HEK293 (cell line): ENCODE measurements at regions not wholly inside any gene's neighbourhood (a gene's known extent, or its start where the extent isn't known, plus 50 kb on each side); places are given as distances from the start of the nearest gene placed in this dataset.

Experiments used
- CTCF ChIA-PET: fragments of 350-600 bp; formaldehyde crosslinking; extraction: SDS; loops from one replicate; lab custom pipeline; 2021; ENCODE audit warnings: antibody characterized with exemption; lab: Yijun Ruan, JAX
- POLR2A ChIA-PET: fragments of 300-600 bp; formaldehyde crosslinking; extraction: SDS; loops from one replicate; lab custom pipeline; 2020; ENCODE audit warnings: antibody characterized with exemption, inconsistent platforms; lab: Yijun Ruan, JAX
- H3K27ac ChIP-seq: fragments of 200-500 bp; sonication (Bioruptor generic); 2 replicates; pipeline ENCODE4 v1.5.1; 2014; ENCODE audit warnings: low read depth, low read length, control low read depth, inconsistent platforms; ENCODE audit errors: extremely low read depth
- H3K36me3 ChIP-seq, 2 experiments: fragments of 200-500 bp in 1 of 2; sonication (Bioruptor generic) in 1 of 2; 1 replicate in 1 of 2; 2 replicates in 1 of 2; pipeline ENCODE4 v1.5.1; 2014 to 2017; ENCODE audit warnings: inconsistent platforms in 2 of 2, low read length in 2 of 2; ENCODE audit not compliant: control insufficient read depth in 2 of 2, insufficient read depth in 1 of 2
- H3K4me1 ChIP-seq: fragments of 200-500 bp; sonication (Bioruptor generic); 2 replicates; pipeline ENCODE4 v1.5.1; 2014; ENCODE audit warnings: mild to moderate bottlenecking, low read length, inconsistent platforms; ENCODE audit not compliant: control insufficient read depth, insufficient read depth
- H3K4me3 ChIP-seq: 2 replicates; pipeline ENCODE4 v1.5.1; 2011; ENCODE audit warnings: low read depth, mild to moderate bottlenecking, control low read depth, low read length, moderate library complexity
- H3K9me3 ChIP-seq: fragments of 200-500 bp; sonication (Bioruptor generic); 2 replicates; pipeline ENCODE4 v1.5.1; 2014; ENCODE audit warnings: low read depth, low read length, inconsistent platforms; ENCODE audit not compliant: control insufficient read depth, insufficient read depth
- AEBP2 ChIP-seq: fragments of 450-650 bp; formaldehyde crosslinking; IDR thresholded peaks from 2 replicates; pipeline ENCODE4 v1.5.1; 2016; ENCODE audit warnings: missing biosample characterization, missing genetic modification characterization, borderline replicate concordance
- ATF2 ChIP-seq: fragments of 450-650 bp; formaldehyde crosslinking; IDR thresholded peaks from 2 replicates; pipeline ENCODE4 v1.5.1; 2016; ENCODE audit warnings: missing biosample characterization, missing genetic modification characterization, low read depth
- HOXD13 ChIP-seq: sonication (generic); formaldehyde crosslinking; IDR thresholded peaks from 2 replicates; pipeline ENCODE4 v1.8.0; 2022; ENCODE audit warnings: missing genetic modification reagents, borderline replicate concordance
- IKZF3 ChIP-seq: fragments of 450-650 bp; IDR thresholded peaks from 2 replicates; pipeline ENCODE4 v1.5.0; 2018; ENCODE audit warnings: missing biosample characterization, mild to moderate bottlenecking, missing genetic modification characterization, moderate library complexity
- SALL2 ChIP-seq: fragments of 450-650 bp; formaldehyde crosslinking; IDR thresholded peaks from 2 replicates; pipeline ENCODE4 v1.5.0; 2017; ENCODE audit warnings: missing biosample characterization, mild to moderate bottlenecking, missing genetic modification characterization, borderline replicate concordance
- SP3 ChIP-seq: fragments of 450-650 bp; formaldehyde crosslinking; IDR thresholded peaks from 2 replicates; pipeline ENCODE4 v1.5.1; 2016; ENCODE audit warnings: missing biosample characterization, missing genetic modification characterization
- SP7 ChIP-seq: fragments of 450-650 bp; formaldehyde crosslinking; IDR thresholded peaks from 2 replicates; pipeline ENCODE4 v1.5.1; 2016; ENCODE audit warnings: missing biosample characterization, missing genetic modification characterization
- TRIM28 ChIP-seq: IDR thresholded peaks from 2 replicates; pipeline ENCODE4 v1.6.1; 2011; ENCODE audit warnings: low read length, control low read depth, borderline replicate concordance
- YY1 ChIP-seq: fragments of 450-650 bp; formaldehyde crosslinking; IDR thresholded peaks from 2 replicates; pipeline ENCODE4 v1.5.1; 2018; ENCODE audit warnings: missing biosample characterization, missing genetic modification characterization
- ZBTB44 ChIP-seq: fragments of 450-650 bp; IDR thresholded peaks from 2 replicates; pipeline ENCODE4 v1.5.1; 2018; ENCODE audit warnings: missing biosample characterization, mild to moderate bottlenecking, missing genetic modification characterization
- ZFP37 ChIP-seq: fragments of 450-650 bp; formaldehyde crosslinking; IDR thresholded peaks from 2 replicates; pipeline ENCODE4 v1.5.1; 2016; ENCODE audit warnings: missing biosample characterization, missing genetic modification characterization
- ZNF10 ChIP-seq: fragments of 450-650 bp; formaldehyde crosslinking; IDR thresholded peaks from 2 replicates; pipeline ENCODE4 v1.5.1; 2017; ENCODE audit warnings: missing biosample characterization, missing genetic modification characterization
- ZNF121 ChIP-seq: fragments of 450-650 bp; formaldehyde crosslinking; IDR thresholded peaks from 2 replicates; pipeline ENCODE4 v1.5.1; 2016; ENCODE audit warnings: missing biosample characterization, missing genetic modification characterization
- ZNF266 ChIP-seq: fragments of 450-650 bp; formaldehyde crosslinking; IDR thresholded peaks from 2 replicates; pipeline ENCODE4 v1.5.1; 2016; ENCODE audit warnings: missing biosample characterization, missing genetic modification characterization, low read depth
- ZNF488 ChIP-seq: fragments of 450-650 bp; formaldehyde crosslinking; IDR thresholded peaks from 2 replicates; pipeline ENCODE4 v1.5.1; 2016; ENCODE audit warnings: missing biosample characterization, missing genetic modification characterization
- ZNF501 ChIP-seq: fragments of 450-650 bp; formaldehyde crosslinking; IDR thresholded peaks from 2 replicates; pipeline ENCODE4 v1.5.1; 2016; ENCODE audit warnings: missing biosample characterization, missing genetic modification characterization
- ZNF510 ChIP-seq: fragments of 450-650 bp; formaldehyde crosslinking; IDR thresholded peaks from 2 replicates; pipeline ENCODE4 v1.5.1; 2018; ENCODE audit warnings: mild to moderate bottlenecking, missing genetic modification characterization, missing biosample characterization; ENCODE audit not compliant: insufficient replicate concordance
- ZNF558 ChIP-seq: fragments of 450-650 bp; formaldehyde crosslinking; IDR thresholded peaks from 2 replicates; pipeline ENCODE4 v1.5.1; 2016; ENCODE audit warnings: missing biosample characterization, missing genetic modification characterization
- ZNF571 ChIP-seq: fragments of 450-650 bp; formaldehyde crosslinking; IDR thresholded peaks from 2 replicates; pipeline ENCODE4 v1.5.0; 2017; ENCODE audit warnings: missing biosample characterization, missing genetic modification characterization
- ZNF621 ChIP-seq: fragments of 450-650 bp; formaldehyde crosslinking; IDR thresholded peaks from 2 replicates; pipeline ENCODE4 v1.5.1; 2017; ENCODE audit warnings: missing biosample characterization, missing genetic modification characterization
- ZNF623 ChIP-seq: fragments of 450-650 bp; formaldehyde crosslinking; IDR thresholded peaks from 2 replicates; pipeline ENCODE4 v1.5.1; 2016; ENCODE audit warnings: missing biosample characterization, missing genetic modification characterization
- ZNF624 ChIP-seq: fragments of 450-650 bp; formaldehyde crosslinking; IDR thresholded peaks from 2 replicates; pipeline ENCODE4 v1.5.1; 2017; ENCODE audit warnings: missing biosample characterization, missing genetic modification characterization
- ZNF639 ChIP-seq: fragments of 450-650 bp; formaldehyde crosslinking; IDR thresholded peaks from 2 replicates; pipeline ENCODE4 v1.5.1; 2016; ENCODE audit warnings: missing biosample characterization, missing genetic modification characterization
- ZNF654 ChIP-seq: fragments of 450-650 bp; formaldehyde crosslinking; IDR thresholded peaks from 2 replicates; pipeline ENCODE4 v1.5.1; 2016; ENCODE audit warnings: low read depth, missing biosample characterization, missing genetic modification characterization
- ZNF670 ChIP-seq: fragments of 450-650 bp; formaldehyde crosslinking; IDR thresholded peaks from 2 replicates; pipeline ENCODE4 v1.5.1; 2016; ENCODE audit warnings: missing biosample characterization, missing genetic modification characterization, low read depth
- ZNF704 ChIP-seq: fragments of 450-650 bp; formaldehyde crosslinking; IDR thresholded peaks from 2 replicates; pipeline ENCODE4 v1.5.1; 2016; ENCODE audit warnings: missing biosample characterization, missing genetic modification characterization
- ZNF747 ChIP-seq: fragments of 450-650 bp; formaldehyde crosslinking; IDR thresholded peaks from 2 replicates; pipeline ENCODE4 v1.5.1; 2016; ENCODE audit warnings: missing biosample characterization, missing genetic modification characterization

- Histone ChIP-seq H3K9me3 (no peaks in the 10 kb centered on the region), H3K36me3 (no peaks in the 10 kb centered on the region), H3K4me3 (no peak overlapping the region), H3K27ac (no peak overlapping the region), H3K4me1 (no peaks in the 10 kb centered on the region)
- no peak for TF ChIP-seq ZNF121 (tag by site-specific recombination)
- TF ChIP-seq ZNF621: no peak
- TF ChIP-seq YY1 (tag by site-specific recombination): no peak
- TF ChIP-seq TRIM28: no peak
- ChIA-PET CTCF (no interaction called here), POLR2A (no interaction called here)
These were observed 74.6 kb upstream of the ZSWIM6 start for GRCh38 chr5:61257421-61257820.

- H3K27ac ChIP-seq: no peak overlapping the region
- TF ChIP-seq AEBP2 (no peak), SP3 (tag by site-specific recombination) (no peak), ZNF639 (tag by site-specific recombination) (no peak), SP7 (tag by site-specific recombination) (no peak), ZNF558 (no peak), ZNF747 (tag by site-specific recombination) (no peak), ATF2 (no peak), ZNF510 (tag by site-specific recombination) (no peak), ZNF704 (no peak), ZFP37 (tag by site-specific recombination) (no peak)
- POLR2A ChIA-PET: no interaction called here
- H3K36me3 ChIP-seq: no peaks in the 10 kb centered on the region
- H3K4me3 ChIP-seq: no peak overlapping the region
- H3K4me1 ChIP-seq: no peaks in the 10 kb centered on the region
- H3K9me3 ChIP-seq: no peaks in the 10 kb centered on the region
- CTCF ChIA-PET: interaction anchor here (0.6 kb wide), 1 partner anchor 43 kb away, joined by 3 read pairs; no protein-coding TSS in a partner anchor
These were observed 70.9 kb upstream of the ZSWIM6 start for GRCh38 chr5:61261136-61261535.

GRCh38 chr5:61262080-61262479 lies 70.0 kb upstream of the ZSWIM6 start:
- no peaks in the 10 kb centered on the region for H3K9me3 ChIP-seq
- H3K27ac ChIP-seq: no peak overlapping the region
- no peak overlapping the region for H3K4me3 ChIP-seq
- no peaks in the 10 kb centered on the region for H3K4me1 ChIP-seq
- H3K36me3 ChIP-seq: no peaks in the 10 kb centered on the region
- CTCF ChIA-PET: no interaction called here
- POLR2A ChIA-PET: no interaction called here
- no peak for TF ChIP-seq ZNF623 (tag by site-specific recombination)
- no peak for TF ChIP-seq ZBTB44
- TF ChIP-seq ZNF571 (tag by site-specific recombination): no peak
- no peak for TF ChIP-seq IKZF3 (tag by site-specific recombination)
- TF ChIP-seq SALL2 (tag by site-specific recombination): no peak
- no peak for TF ChIP-seq ZNF266 (tag by site-specific recombination)
- TF ChIP-seq ZNF654 (tag by site-specific recombination): no peak
- TF ChIP-seq ZNF670: no peak
- no peak for TF ChIP-seq ZNF10
- TF ChIP-seq ZNF488: no peak
- TF ChIP-seq HOXD13: no peak
- no peak for TF ChIP-seq ZNF624 (tag by site-specific recombination)
- TF ChIP-seq ZNF501 (tag by site-specific recombination): no peak
